ENCODE measurements at regions not wholly inside any gene's neighbourhood (a gene's known extent, or its start where the extent isn't known, plus 50 kb on each side); places are given as distances from the start of the nearest gene placed in this dataset.
"Not testable (repeated sequence)": the region's sequence is repeated elsewhere in the genome, so short reads cannot be mapped to it uniquely, and the experiment has no call there.

GRCh38 chr10:26621243-26621888 is 76.1 kb upstream of the PDSS1 start:
- no peak for TF ChIP-seq CTCF (conservative IDR thresholded peaks at IDR 0.05; ENCODE audit: low read depth, low read length)

GRCh38 chr10:26621889-26622711 is 75.4 kb upstream of the PDSS1 start:
- no peak for DNase-seq (ENCODE audit: low read depth)
- TF ChIP-seq CTCF (conservative IDR thresholded peaks at IDR 0.05; ENCODE audit: low read depth, low read length): no peak
- H3K4me3 ChIP-seq (ENCODE audit: low read length): peak overlapping the region; percentile 55

More at GRCh38 chr10:26621243-26621888, 76.1 kb upstream of the PDSS1 start:
- H3K4me3 ChIP-seq (ENCODE audit: low read length): no peak overlapping the region
- DNase-seq (ENCODE audit: low read depth): no peak

- peak overlapping the region; percentile 55 for H3K4me3 ChIP-seq (ENCODE audit: low read length)
- DNase-seq (ENCODE audit: low read depth): no peak
Observed at GRCh38 chr10:26622891-26623290, 74.6 kb upstream of the PDSS1 start.

GRCh38 chr10:26624006-26624405 is 73.5 kb upstream of the PDSS1 start:
- TF ChIP-seq CTCF (conservative IDR thresholded peaks at IDR 0.05; ENCODE audit: low read depth, low read length): no peak
- no peak overlapping the region for H3K4me3 ChIP-seq (ENCODE audit: low read length)
- DNase-seq (ENCODE audit: low read depth): no peak

More at GRCh38 chr10:26622891-26623290, 74.6 kb upstream of the PDSS1 start:
- no peak for TF ChIP-seq CTCF (conservative IDR thresholded peaks at IDR 0.05; ENCODE audit: low read depth, low read length)

GRCh38 chr10:26626066-26626465 is 71.4 kb upstream of the PDSS1 start:
- no peak for DNase-seq (ENCODE audit: low read depth)
- no peak overlapping the region for H3K4me3 ChIP-seq (ENCODE audit: low read length)
- no peak for TF ChIP-seq CTCF (conservative IDR thresholded peaks at IDR 0.05; ENCODE audit: low read depth, low read length)

- no peak overlapping the region for H3K4me3 ChIP-seq (ENCODE audit: low read length)
- DNase-seq (ENCODE audit: low read depth): no peak
- TF ChIP-seq CTCF (conservative IDR thresholded peaks at IDR 0.05; ENCODE audit: low read depth, low read length): peak; percentile 24
Observed at GRCh38 chr10:26627324-26627723, 70.2 kb upstream of the PDSS1 start.

- no peak for DNase-seq (ENCODE audit: low read depth)
- H3K4me3 ChIP-seq (ENCODE audit: low read length): no peak overlapping the region
- TF ChIP-seq CTCF (conservative IDR thresholded peaks at IDR 0.05; ENCODE audit: low read depth, low read length): no peak
Observed at GRCh38 chr10:26628395-26628794, 69.1 kb upstream of the PDSS1 start.

GRCh38 chr10:26632171-26632570 is 65.3 kb upstream of the PDSS1 start:
- not testable (repeated sequence) for DNase-seq (ENCODE audit: low read depth); H3K4me3 ChIP-seq (ENCODE audit: low read length)

GRCh38 chr10:26634111-26634510 is 63.4 kb upstream of the PDSS1 start:
- DNase-seq (ENCODE audit: low read depth); H3K4me3 ChIP-seq (ENCODE audit: low read length): not testable (repeated sequence)
